SK-N-SH (cell line): ENCODE measurements at regions not wholly inside any gene's neighbourhood (a gene's known extent, or its start where the extent isn't known, plus 50 kb on each side); places are given as distances from the start of the nearest gene placed in this dataset.

Experiments used
- CTCF ChIA-PET: fragments of 300-600, 350-600 bp; formaldehyde crosslinking; extraction: SDS; loops from one replicate; lab custom pipeline; 2021; lab: Yijun Ruan, JAX
- POLR2A ChIA-PET: fragments of 350-600 bp; sonication (Branson Sonifier 250); formaldehyde crosslinking; extraction: SDS; loops from one replicate; lab custom pipeline; 2020; ENCODE audit warnings: antibody characterized with exemption, inconsistent platforms; lab: Yijun Ruan, JAX
- DNase-seq: peaks from one replicate; pipeline ENCODE4 v3.0.0; 2012
- H2AFZ ChIP-seq: fragments of 200-600 bp; sonication (generic); 2 replicates; pipeline ENCODE4 v1.8.1; 2016; ENCODE audit warnings: antibody characterized with exemption, mild to moderate bottlenecking, low read depth
- H3F3A ChIP-seq: fragments of 200-600 bp; sonication (generic); replicated peaks from 2 replicates; pipeline ENCODE3; 2016; ENCODE audit warnings: antibody characterized with exemption, mild to moderate bottlenecking; ENCODE audit not compliant: insufficient read depth
- H3K27ac ChIP-seq, 2 experiments: fragments of 200-500 bp in 1 of 2; fragments of 200-600 bp in 1 of 2; sonication (Bioruptor generic) in 1 of 2; sonication (generic), shearing (Covaris generic) in 1 of 2; 2 replicates each; pipeline versions ENCODE4 v1.5.1 to v1.6.1; 2014 to 2016; ENCODE audit warnings: low read depth in 2 of 2, inconsistent platforms in 1 of 2, low read length in 1 of 2, mild to moderate bottlenecking in 1 of 2, mixed read lengths in 1 of 2
- H3K27me3 ChIP-seq: fragments of 200-600 bp; sonication (generic), shearing (Covaris generic); 2 replicates; pipeline ENCODE4 v1.6.1; 2016; ENCODE audit warnings: mixed run types; ENCODE audit not compliant: insufficient read depth
- H3K36me3 ChIP-seq, 2 experiments: fragments of 200-500 bp in 1 of 2; fragments of 200-600 bp in 1 of 2; sonication (Bioruptor generic) in 1 of 2; sonication (generic) in 1 of 2; replicated peaks in 1 of 2; 2 replicates each; pipeline versions ENCODE3 to v1.5.1; 2014 to 2016; ENCODE audit warnings: low read length in 1 of 2, mild to moderate bottlenecking in 1 of 2; ENCODE audit not compliant: insufficient read depth in 2 of 2, control insufficient read depth in 1 of 2
- H3K4me1 ChIP-seq, 2 experiments: fragments of 200-500 bp in 1 of 2; fragments of 200-600 bp in 1 of 2; sonication (Bioruptor generic) in 1 of 2; sonication (generic), shearing (Covaris generic) in 1 of 2; 2 replicates each; pipeline versions ENCODE4 v1.5.1 to v1.6.1; 2014 to 2016; ENCODE audit warnings: low read depth in 1 of 2, low read length in 1 of 2, mixed run types in 1 of 2; ENCODE audit not compliant: insufficient read depth in 2 of 2, control insufficient read depth in 1 of 2
- H3K4me2 ChIP-seq: fragments of 200-600 bp; sonication (generic), shearing (Covaris generic); 2 replicates; pipeline ENCODE4 v1.6.1; 2017; ENCODE audit warnings: mixed run types
- H3K4me3 ChIP-seq, 2 experiments: fragments of 200-500 bp in 1 of 2; fragments of 200-600 bp in 1 of 2; sonication (Bioruptor generic) in 1 of 2; sonication (generic), shearing (Covaris generic) in 1 of 2; 2 replicates each; pipeline versions ENCODE4 v1.5.1 to v1.8.1; 2014 to 2016; ENCODE audit warnings: low read depth in 2 of 2, inconsistent platforms in 1 of 2, low read length in 1 of 2, mild to moderate bottlenecking in 1 of 2, mixed read lengths in 1 of 2, moderate library complexity in 1 of 2
- H3K79me2 ChIP-seq: fragments of 200-600 bp; sonication (generic); 2 replicates; pipeline ENCODE4 v1.8.1; 2017; ENCODE audit warnings: mild to moderate bottlenecking; ENCODE audit not compliant: insufficient read depth
- H3K9ac ChIP-seq: fragments of 200-600 bp; sonication (generic); 2 replicates; pipeline ENCODE4 v1.6.1; 2017; ENCODE audit warnings: mixed run types
- H3K9me2 ChIP-seq: fragments of 200-600 bp; sonication (generic); 2 replicates; pipeline ENCODE4 v1.6.1; 2017; ENCODE audit warnings: mixed run types
- H3K9me3 ChIP-seq: fragments of 200-600 bp; sonication (generic); 2 replicates; pipeline ENCODE4 v1.6.1; 2017; ENCODE audit warnings: mixed run types, mild to moderate bottlenecking, moderate library complexity
- H4K20me1 ChIP-seq: fragments of 200-600 bp; sonication (generic); 2 replicates; pipeline ENCODE4 v1.6.1; 2017; ENCODE audit warnings: mild to moderate bottlenecking, mixed run types; ENCODE audit not compliant: insufficient read depth
- CHD2 ChIP-seq: fragments of 150-350 bp; IDR thresholded peaks from 2 replicates; pipeline ENCODE4 v1.6.1; 2018; ENCODE audit warnings: low read length; ENCODE audit not compliant: partially characterized antibody
- EP300 ChIP-seq, 2 experiments: IDR thresholded peaks; 2 replicates each; pipeline versions ENCODE4 v1.4.0 to v1.6.1; 2012; ENCODE audit warnings: borderline replicate concordance in 1 of 2, low read depth in 1 of 2, low read length in 1 of 2
- EZH2phosphoT487 ChIP-seq: fragments of 200-600 bp; sonication (generic); IDR thresholded peaks from 2 replicates; pipeline ENCODE4 v1.6.1; 2017; ENCODE audit warnings: low read depth, mixed run types, mild to moderate bottlenecking, antibody characterized with exemption, moderate library complexity, borderline replicate concordance
- GABPA ChIP-seq: IDR thresholded peaks from 2 replicates; pipeline ENCODE4 v1.4.0; 2012; ENCODE audit warnings: low read depth, mild to moderate bottlenecking
- JUND ChIP-seq: IDR thresholded peaks from 2 replicates; pipeline ENCODE4 v1.4.0; 2012
- MEF2A ChIP-seq: IDR thresholded peaks from 2 replicates; pipeline ENCODE4 v1.4.0; 2012; ENCODE audit warnings: low read depth, borderline replicate concordance
- NFIC ChIP-seq: IDR thresholded peaks from 2 replicates; pipeline ENCODE4 v1.4.0; 2012; ENCODE audit warnings: borderline replicate concordance
- NRF1 ChIP-seq: IDR thresholded peaks from 2 replicates; pipeline ENCODE4 v1.6.1; 2012; ENCODE audit warnings: low read depth, mild to moderate bottlenecking, low read length
- REST ChIP-seq: IDR thresholded peaks from 2 replicates; pipeline ENCODE4 v1.6.1; 2012; ENCODE audit warnings: mild to moderate bottlenecking, low read depth, low read length, moderate library complexity
- RFX5 ChIP-seq: IDR thresholded peaks from 2 replicates; pipeline ENCODE4 v1.6.1; 2012; ENCODE audit warnings: mild to moderate bottlenecking, improper control_type of control experiment, low read length
- RXRA ChIP-seq: IDR thresholded peaks from 2 replicates; pipeline ENCODE4 v1.4.0; 2012; ENCODE audit warnings: low read depth, mild to moderate bottlenecking, borderline replicate concordance
- SMC3 ChIP-seq: IDR thresholded peaks from 2 replicates; pipeline ENCODE4 v1.6.1; 2012; ENCODE audit warnings: low read depth, low read length, improper control_type of control experiment
- TAF1 ChIP-seq: IDR thresholded peaks from 2 replicates; pipeline ENCODE4 v1.6.1; 2012; ENCODE audit warnings: low read depth, mild to moderate bottlenecking, low read length, moderate library complexity, borderline replicate concordance
- TCF12 ChIP-seq: IDR thresholded peaks from 2 replicates; pipeline ENCODE4 v1.4.0; 2012
- TF ChIP-seq, protein P1 (sequence below): fragments of 200-600 bp; sonication (generic); IDR thresholded peaks from 2 replicates; pipeline ENCODE4 v1.6.1; 2017; ENCODE audit warnings: antibody characterized with exemption, mild to moderate bottlenecking, moderate library complexity
- TF ChIP-seq, protein P2 (sequence below): IDR thresholded peaks from 2 replicates; pipeline ENCODE4 v1.4.0; 2012; ENCODE audit warnings: low read depth, borderline replicate concordance

DNA sequence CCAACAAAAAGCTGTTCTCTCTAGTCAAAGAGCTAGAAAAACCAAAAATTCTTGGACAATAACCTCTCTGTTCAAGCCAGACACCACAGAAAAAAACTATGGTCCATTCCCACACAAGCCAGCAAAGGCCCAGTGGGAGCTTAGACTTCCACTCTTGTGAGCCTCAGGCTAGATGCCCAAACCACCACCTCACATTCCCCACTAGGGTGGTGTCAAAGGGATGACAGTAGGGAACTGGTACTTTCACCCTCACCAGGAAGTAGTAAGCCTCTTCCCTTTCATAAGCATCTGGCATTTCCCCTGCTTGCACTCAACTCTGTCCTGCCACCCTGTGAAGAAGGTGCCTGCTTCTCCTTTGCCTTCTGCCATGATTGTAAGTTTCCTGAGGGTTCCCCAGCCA lies 58.4 kb upstream of the RNF217 start:
- POLR2A ChIA-PET = no interaction called here
- no peak for DNase-seq
- no peak overlapping the region for H2AFZ ChIP-seq
- CTCF ChIA-PET = no interaction called here
- H3K4me3 ChIP-seq = no peak overlapping the region
- no peaks in the 10 kb centered on the region; the same call in 1 of the 2 replicates for H3K27me3 ChIP-seq
- no peak for TF ChIP-seq JUND
- no peak for TF ChIP-seq NFIC
- TF ChIP-seq, protein P1, sequence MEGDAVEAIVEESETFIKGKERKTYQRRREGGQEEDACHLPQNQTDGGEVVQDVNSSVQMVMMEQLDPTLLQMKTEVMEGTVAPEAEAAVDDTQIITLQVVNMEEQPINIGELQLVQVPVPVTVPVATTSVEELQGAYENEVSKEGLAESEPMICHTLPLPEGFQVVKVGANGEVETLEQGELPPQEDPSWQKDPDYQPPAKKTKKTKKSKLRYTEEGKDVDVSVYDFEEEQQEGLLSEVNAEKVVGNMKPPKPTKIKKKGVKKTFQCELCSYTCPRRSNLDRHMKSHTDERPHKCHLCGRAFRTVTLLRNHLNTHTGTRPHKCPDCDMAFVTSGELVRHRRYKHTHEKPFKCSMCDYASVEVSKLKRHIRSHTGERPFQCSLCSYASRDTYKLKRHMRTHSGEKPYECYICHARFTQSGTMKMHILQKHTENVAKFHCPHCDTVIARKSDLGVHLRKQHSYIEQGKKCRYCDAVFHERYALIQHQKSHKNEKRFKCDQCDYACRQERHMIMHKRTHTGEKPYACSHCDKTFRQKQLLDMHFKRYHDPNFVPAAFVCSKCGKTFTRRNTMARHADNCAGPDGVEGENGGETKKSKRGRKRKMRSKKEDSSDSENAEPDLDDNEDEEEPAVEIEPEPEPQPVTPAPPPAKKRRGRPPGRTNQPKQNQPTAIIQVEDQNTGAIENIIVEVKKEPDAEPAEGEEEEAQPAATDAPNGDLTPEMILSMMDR = no peak
- TF ChIP-seq MEF2A = no peak
- TF ChIP-seq SMC3 = no peak
- no peak for TF ChIP-seq EP300 (IDR thresholded peaks at IDR 0.05; ENCODE audit: borderline replicate concordance in 1 of 2, low read depth in 1 of 2, low read length in 1 of 2)
- no peak for TF ChIP-seq RFX5
- TF ChIP-seq EZH2phosphoT487 = no peak
- no peak for TF ChIP-seq REST
- no peak for TF ChIP-seq CHD2
- TF ChIP-seq TCF12 = no peak
- TF ChIP-seq TAF1 = no peak
- no peak for TF ChIP-seq GABPA
- no peak for TF ChIP-seq RXRA
- TF ChIP-seq, protein P2, sequence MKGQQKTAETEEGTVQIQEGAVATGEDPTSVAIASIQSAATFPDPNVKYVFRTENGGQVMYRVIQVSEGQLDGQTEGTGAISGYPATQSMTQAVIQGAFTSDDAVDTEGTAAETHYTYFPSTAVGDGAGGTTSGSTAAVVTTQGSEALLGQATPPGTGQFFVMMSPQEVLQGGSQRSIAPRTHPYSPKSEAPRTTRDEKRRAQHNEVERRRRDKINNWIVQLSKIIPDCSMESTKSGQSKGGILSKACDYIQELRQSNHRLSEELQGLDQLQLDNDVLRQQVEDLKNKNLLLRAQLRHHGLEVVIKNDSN = no peak
- no peak for TF ChIP-seq NRF1
- no peaks in the 10 kb centered on the region for H3F3A ChIP-seq
- H3K79me2 ChIP-seq = no peaks in the 10 kb centered on the region
- no peak overlapping the region for H3K27ac ChIP-seq
- H3K4me2 ChIP-seq = no peak overlapping the region
- H3K9me3 ChIP-seq = no peaks in the 10 kb centered on the region
- no peaks in the 10 kb centered on the region for H4K20me1 ChIP-seq
- H3K9me2 ChIP-seq = no peaks in the 10 kb centered on the region
- no peaks in the 10 kb centered on the region for H3K4me1 ChIP-seq
- H3K9ac ChIP-seq = no peak overlapping the region
- no peaks in the 10 kb centered on the region for H3K36me3 ChIP-seq
